Mammary epithelial cell (primary cell): ENCODE measurements at regions not wholly inside any gene's neighbourhood (a gene's known extent, or its start where the extent isn't known, plus 50 kb on each side); places are given as distances from the start of the nearest gene placed in this dataset.

Source experiments
- EZH2 ChIP-seq: IDR thresholded peaks from 2 replicates; pipeline ENCODE4 v1.6.1; 2012; ENCODE audit warnings: low read length, inconsistent platforms, borderline replicate concordance
- TF ChIP-seq, protein P1 (sequence below), 2 donors: IDR thresholded peaks in 1 of 2; conservative IDR thresholded peaks in 1 of 2; 2 replicates each; pipeline ENCODE4 v1.5.1; 2011 to 2012; ENCODE audit warnings: inconsistent platforms in 2 of 2, low read length in 2 of 2, mild to moderate bottlenecking in 2 of 2, control low read depth in 1 of 2, low read depth in 1 of 2; ENCODE audit not compliant: insufficient read depth in 1 of 2; ENCODE audit errors: extremely low read depth in 1 of 2

DNA sequence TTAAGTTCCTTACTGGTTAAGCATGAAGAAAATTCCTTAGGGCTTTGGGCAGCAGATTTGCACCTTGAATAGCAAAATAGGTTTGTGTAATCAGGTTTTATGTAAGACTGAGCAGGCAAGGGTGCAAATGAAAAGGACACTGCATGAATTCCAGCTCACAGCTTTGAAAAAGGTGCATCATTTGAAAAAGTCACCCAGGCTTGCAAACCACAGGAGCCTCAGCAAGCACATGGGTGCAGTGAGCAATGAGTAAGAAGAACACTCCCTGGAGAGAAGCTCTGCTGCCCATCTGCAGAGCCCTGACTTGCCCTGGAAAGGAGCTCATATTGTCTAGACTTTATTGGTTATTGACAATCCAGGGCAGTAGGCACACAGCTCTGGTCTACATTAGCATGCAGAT is 165.6 kb upstream of the KCNJ16 start:
- TF ChIP-seq, protein P1, sequence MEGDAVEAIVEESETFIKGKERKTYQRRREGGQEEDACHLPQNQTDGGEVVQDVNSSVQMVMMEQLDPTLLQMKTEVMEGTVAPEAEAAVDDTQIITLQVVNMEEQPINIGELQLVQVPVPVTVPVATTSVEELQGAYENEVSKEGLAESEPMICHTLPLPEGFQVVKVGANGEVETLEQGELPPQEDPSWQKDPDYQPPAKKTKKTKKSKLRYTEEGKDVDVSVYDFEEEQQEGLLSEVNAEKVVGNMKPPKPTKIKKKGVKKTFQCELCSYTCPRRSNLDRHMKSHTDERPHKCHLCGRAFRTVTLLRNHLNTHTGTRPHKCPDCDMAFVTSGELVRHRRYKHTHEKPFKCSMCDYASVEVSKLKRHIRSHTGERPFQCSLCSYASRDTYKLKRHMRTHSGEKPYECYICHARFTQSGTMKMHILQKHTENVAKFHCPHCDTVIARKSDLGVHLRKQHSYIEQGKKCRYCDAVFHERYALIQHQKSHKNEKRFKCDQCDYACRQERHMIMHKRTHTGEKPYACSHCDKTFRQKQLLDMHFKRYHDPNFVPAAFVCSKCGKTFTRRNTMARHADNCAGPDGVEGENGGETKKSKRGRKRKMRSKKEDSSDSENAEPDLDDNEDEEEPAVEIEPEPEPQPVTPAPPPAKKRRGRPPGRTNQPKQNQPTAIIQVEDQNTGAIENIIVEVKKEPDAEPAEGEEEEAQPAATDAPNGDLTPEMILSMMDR (conservative IDR thresholded peaks at IDR 0.05 in 1 of 2, IDR thresholded peaks at IDR 0.05 in 1 of 2; ENCODE audit: extremely low read depth in 1 of 2, insufficient read depth in 1 of 2, low read depth in 1 of 2, low read length in 2 of 2), result no peak
- no peak for TF ChIP-seq EZH2
